Mucosa of descending colon (tissue), 3 donors: ENCODE measurements at regions not wholly inside any gene's neighbourhood (a gene's known extent, or its start where the extent isn't known, plus 50 kb on each side); places are given as distances from the start of the nearest gene placed in this dataset.

ENCODE experiments used
- ATAC-seq: fragments of 200-7000 bp; cut with Tn5 transposase; one replicate; pipeline ENCODE4 v1.9.1; 2020; ENCODE audit warnings: mild to moderate bottlenecking, moderate library complexity
- DNase-seq, 3 donors: peaks; one replicate each; pipeline ENCODE4 v3.0.0-alpha.2; 2020
- H3K36me3 ChIP-seq: fragments of 200-600 bp; one replicate; pipeline ENCODE4 v1.8.0; 2021; ENCODE audit warnings: low read depth, mild to moderate bottlenecking
- H3K4me1 ChIP-seq: fragments of 200-600 bp; one replicate; pipeline ENCODE4 v1.8.0; 2021; ENCODE audit warnings: low read depth, mild to moderate bottlenecking
- H3K4me3 ChIP-seq: fragments of 200-600 bp; one replicate; pipeline ENCODE4 v1.8.0; 2021; ENCODE audit warnings: mild to moderate bottlenecking
- H3K9me3 ChIP-seq: fragments of 200-600 bp; one replicate; pipeline ENCODE4 v1.8.0; 2021; ENCODE audit warnings: mild to moderate bottlenecking
- intact Hi-C, 2 donors: fragments of 100-400 bp; cut with DNase I in 1 of 2; cut with micrococcal nuclease in 1 of 2; formaldehyde crosslinking; loops; one replicate each; pipeline versions ENCODE4 v1.11.0 to v1.11.1; 2022; cut with DNase I, micrococcal nuclease
- TF ChIP-seq, protein P1 (sequence below): fragments of 200-600 bp; IDR thresholded peaks from one replicate; pipeline ENCODE4 v1.8.0; 2022; ENCODE audit warnings: antibody characterized with exemption, mild to moderate bottlenecking
- donor health status: DM: no; HTN: no; CAD: no; lungs with moderate emphysema.
- donor health status: DM: no; HTN: no; CAD: no.
- donor health status: DM: no; HTN: yes; CAD: no.

DNA sequence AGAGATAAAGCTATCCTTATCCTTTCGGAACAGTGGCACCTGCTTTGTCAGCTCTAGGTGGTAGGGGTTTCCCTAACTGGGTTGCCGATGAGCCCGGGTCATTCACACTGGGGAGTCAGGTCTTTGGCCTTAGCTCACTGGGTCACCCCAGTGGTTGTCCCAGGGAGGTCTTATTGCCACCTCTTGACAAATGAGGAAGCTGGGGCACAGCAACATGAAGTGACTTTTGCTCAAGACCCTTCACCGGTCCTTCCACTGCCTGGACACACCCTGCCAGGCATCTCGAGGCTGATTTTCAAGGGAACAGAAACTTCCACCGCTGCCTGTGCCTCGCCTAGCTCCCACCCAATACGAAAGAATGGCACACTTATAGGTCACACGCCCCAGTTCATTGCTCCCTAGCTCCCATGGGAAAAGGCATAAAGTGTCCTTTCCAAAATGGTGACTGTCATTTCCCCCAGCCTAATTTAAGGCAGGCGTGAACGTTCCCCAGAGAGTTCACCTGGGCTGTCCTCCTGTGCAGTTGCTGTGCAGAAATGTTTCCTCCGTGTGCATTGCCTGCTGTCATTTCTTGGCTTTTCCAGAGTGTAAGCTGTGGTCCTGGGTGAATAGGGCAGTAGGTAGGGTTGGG is 156.1 kb upstream of the CCND2 start:
- Histone ChIP-seq H3K36me3 (no peaks in the 10 kb centered on the region), H3K4me1 (peaks cover 35% of the 10 kb centered on the region), H3K4me3 (no peak overlapping the region), H3K9me3 (no peaks in the 10 kb centered on the region)
- DNase-seq, result peak in 2 of 3 donors; percentile 54 to 56
- ATAC-seq, result peak; percentile 29
- TF ChIP-seq, protein P1, sequence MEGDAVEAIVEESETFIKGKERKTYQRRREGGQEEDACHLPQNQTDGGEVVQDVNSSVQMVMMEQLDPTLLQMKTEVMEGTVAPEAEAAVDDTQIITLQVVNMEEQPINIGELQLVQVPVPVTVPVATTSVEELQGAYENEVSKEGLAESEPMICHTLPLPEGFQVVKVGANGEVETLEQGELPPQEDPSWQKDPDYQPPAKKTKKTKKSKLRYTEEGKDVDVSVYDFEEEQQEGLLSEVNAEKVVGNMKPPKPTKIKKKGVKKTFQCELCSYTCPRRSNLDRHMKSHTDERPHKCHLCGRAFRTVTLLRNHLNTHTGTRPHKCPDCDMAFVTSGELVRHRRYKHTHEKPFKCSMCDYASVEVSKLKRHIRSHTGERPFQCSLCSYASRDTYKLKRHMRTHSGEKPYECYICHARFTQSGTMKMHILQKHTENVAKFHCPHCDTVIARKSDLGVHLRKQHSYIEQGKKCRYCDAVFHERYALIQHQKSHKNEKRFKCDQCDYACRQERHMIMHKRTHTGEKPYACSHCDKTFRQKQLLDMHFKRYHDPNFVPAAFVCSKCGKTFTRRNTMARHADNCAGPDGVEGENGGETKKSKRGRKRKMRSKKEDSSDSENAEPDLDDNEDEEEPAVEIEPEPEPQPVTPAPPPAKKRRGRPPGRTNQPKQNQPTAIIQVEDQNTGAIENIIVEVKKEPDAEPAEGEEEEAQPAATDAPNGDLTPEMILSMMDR, result no peak
- intact Hi-C loops, result no loop called here

DNA sequence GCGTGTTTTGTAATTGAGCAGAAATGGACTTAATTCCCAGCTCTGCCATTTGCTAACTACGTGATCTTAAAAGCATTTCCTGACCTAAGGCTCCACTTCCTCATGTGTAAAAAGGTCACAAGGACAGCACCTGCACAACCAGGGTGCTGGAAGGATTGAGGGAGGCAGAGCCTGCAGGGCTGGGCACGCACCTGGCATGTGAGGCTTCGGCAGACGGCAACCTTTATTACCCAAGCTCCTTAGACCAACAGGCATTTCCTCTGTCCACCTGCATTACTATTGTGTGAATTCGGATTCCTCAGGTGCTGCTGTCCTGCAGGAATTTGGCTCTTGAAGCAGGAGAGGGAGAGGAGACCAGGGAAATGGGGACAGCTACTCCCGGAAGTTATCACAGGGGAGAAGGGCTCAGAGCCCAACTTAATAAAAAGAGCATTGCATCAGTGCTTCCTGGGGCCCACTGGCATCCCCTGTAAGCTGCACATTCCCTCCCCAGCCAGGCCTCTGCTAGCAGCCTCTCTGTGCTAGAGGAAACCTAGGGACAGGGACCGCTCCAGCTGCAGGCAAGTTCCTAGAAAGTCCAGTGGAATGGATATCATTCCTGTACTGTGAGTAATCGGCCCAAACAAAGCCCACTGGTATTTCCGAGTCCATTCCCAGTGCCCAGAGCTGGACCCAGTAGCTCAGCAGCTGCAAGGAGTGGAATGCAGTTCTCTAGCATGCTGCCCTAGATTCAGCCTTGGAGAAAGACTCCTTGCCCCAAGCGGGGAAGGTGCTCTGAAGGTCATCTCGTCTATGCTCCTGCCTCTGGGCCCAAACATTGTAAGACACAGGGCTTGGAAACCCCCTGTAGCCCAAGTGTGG is 157.1 kb upstream of the CCND2 start:
- DNase-seq (peak; percentile 62 to 77 (median 71)), ATAC-seq (peak; percentile 79)
- Histone ChIP-seq H3K9me3 (no peaks in the 10 kb centered on the region), H3K36me3 (no peaks in the 10 kb centered on the region), H3K4me1 (peaks cover 35% of the 10 kb centered on the region), H3K4me3 (no peak overlapping the region)
- intact Hi-C loops, result no loop called here
- TF ChIP-seq, protein P1, result no peak

DNA sequence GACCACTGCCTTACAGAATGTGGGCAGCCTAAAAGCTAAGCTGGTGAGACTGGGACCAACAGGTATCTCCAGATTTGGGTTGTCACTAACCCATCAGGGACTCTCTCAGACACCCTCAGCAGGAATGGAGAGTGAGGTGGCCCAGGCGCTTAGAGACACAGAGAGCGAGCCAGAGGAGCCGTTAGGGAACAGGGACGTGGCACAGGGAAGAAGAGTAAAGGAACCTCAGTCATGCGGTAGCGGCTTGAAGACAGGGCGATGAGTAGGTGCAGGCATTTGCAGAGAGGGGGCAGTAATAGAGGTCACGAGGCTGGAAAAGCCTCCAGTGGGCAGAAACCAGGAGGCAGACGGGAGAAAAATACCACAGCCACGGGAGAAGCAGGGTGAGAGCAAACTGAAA is 158.0 kb upstream of the CCND2 start:
- intact Hi-C loops, result no loop called here
- Histone ChIP-seq H3K4me3 (no peak overlapping the region), H3K36me3 (no peaks in the 10 kb centered on the region), H3K9me3 (no peaks in the 10 kb centered on the region), H3K4me1 (peaks cover 35% of the 10 kb centered on the region)
- DNase-seq, result peak in 1 of 3 donors; percentile 36
- ATAC-seq, result no peak
- TF ChIP-seq, protein P1, result no peak

DNA sequence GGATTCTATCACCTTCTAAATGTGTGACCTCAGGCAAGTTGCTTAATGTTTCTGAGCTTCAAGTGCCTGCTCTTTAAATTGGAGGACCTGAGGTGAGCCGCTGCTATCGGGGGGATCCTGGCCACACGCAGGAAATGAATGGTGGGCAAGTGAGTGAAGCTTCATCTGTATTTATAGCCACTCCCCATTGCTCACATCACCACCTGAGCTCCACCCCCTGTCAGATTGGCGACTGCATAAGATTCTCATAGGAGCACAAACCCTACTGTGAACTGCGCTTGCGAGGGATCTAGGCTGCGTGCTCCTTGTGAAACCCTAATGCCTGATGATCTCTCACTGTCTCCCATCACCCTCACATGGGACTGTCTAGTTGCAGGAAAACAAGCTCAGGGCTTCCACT is 158.6 kb upstream of the CCND2 start:
- Histone ChIP-seq H3K4me1 (peaks cover 35% of the 10 kb centered on the region), H3K9me3 (no peaks in the 10 kb centered on the region), H3K36me3 (no peaks in the 10 kb centered on the region), H3K4me3 (no peak overlapping the region)
- ATAC-seq, result no peak
- peak in 1 of 3 donors; percentile 28 for DNase-seq
- intact Hi-C loops, result no loop called here
- TF ChIP-seq, protein P1, result no peak

DNA sequence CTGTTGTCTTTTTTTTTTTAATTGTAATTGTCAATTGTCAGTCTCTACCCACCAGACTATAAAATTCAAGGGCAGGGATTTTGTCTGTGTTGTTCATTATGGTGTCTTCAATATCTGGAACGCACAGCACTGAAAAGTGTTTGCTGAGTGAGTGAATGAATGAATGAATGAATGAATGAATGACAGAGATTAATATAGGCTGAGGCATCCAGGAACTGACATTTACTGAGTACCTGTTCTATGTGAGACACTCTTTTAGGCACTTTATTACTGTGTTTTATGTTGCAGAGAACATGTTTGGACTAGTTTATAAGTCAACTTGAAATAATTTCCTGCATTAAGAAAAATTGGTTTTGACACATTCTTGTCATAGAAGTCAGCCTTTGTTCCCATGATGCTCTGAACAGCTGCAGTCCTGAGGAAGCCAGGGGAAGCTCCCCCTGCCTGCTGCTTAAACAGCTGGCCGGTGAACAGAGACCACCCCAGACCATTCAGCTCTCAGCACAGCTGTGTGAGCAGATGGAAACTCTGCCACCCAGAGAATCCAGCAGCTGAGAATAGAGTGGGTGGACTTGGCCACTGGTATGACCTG is 160.7 kb upstream of the CCND2 start:
- TF ChIP-seq, protein P1, result no peak
- no peak overlapping the region for H3K4me3 ChIP-seq
- peaks cover 22% of the 10 kb centered on the region for H3K4me1 ChIP-seq
- intact Hi-C loops, result no loop called here
- no peaks in the 10 kb centered on the region for H3K36me3 ChIP-seq
- H3K9me3 ChIP-seq, result no peaks in the 10 kb centered on the region
- ATAC-seq, result no peak
- DNase-seq, result no peak
